ENCODE measurements at regions not wholly inside any gene's neighbourhood (a gene's known extent, or its start where the extent isn't known, plus 50 kb on each side); places are given as distances from the start of the nearest gene placed in this dataset.

GRCh38 chr10:123557366-123558108, 108.6 kb upstream of the GPR26 start:
- no peak for DNase-seq (ENCODE audit: low read depth in 2 of 2)

- DNase-seq (ENCODE audit: low read depth in 2 of 2): no peak
These were observed 107.5 kb upstream of the GPR26 start for GRCh38 chr10:123558651-123559050.

- peak; percentile 59 for DNase-seq (ENCODE audit: low read depth in 2 of 2)
These were observed 106.9 kb upstream of the GPR26 start for GRCh38 chr10:123559066-123559822.

GRCh38 chr10:123559823-123560092, 106.4 kb upstream of the GPR26 start:
- DNase-seq (ENCODE audit: low read depth in 2 of 2): no peak

- DNase-seq (ENCODE audit: low read depth in 2 of 2): no peak
These were observed 105.6 kb upstream of the GPR26 start for GRCh38 chr10:123560301-123561140.

- no peak for DNase-seq (ENCODE audit: low read depth in 2 of 2)
These were observed 105.1 kb upstream of the GPR26 start for GRCh38 chr10:123561141-123561440.

- DNase-seq (ENCODE audit: low read depth in 2 of 2): no peak
These were observed 103.8 kb upstream of the GPR26 start for GRCh38 chr10:123562387-123562786.

GRCh38 chr10:123562811-123563580, 103.2 kb upstream of the GPR26 start:
- no peak for DNase-seq (ENCODE audit: low read depth in 2 of 2)

GRCh38 chr10:123563581-123563855, 102.6 kb upstream of the GPR26 start:
- DNase-seq (ENCODE audit: low read depth in 2 of 2): no peak

- no peak for DNase-seq (ENCODE audit: low read depth in 2 of 2)
These were observed 102.2 kb upstream of the GPR26 start for GRCh38 chr10:123563994-123564393.

- DNase-seq (ENCODE audit: low read depth in 2 of 2): no peak
These were observed 101.5 kb upstream of the GPR26 start for GRCh38 chr10:123564631-123565030.

GRCh38 chr10:123565691-123566660, 100.2 kb upstream of the GPR26 start:
- no peak for DNase-seq (ENCODE audit: low read depth in 2 of 2)

GRCh38 chr10:123567984-123568739, 98.0 kb upstream of the GPR26 start:
- no peak for DNase-seq (ENCODE audit: low read depth in 2 of 2)

GRCh38 chr10:123568751-123569150, 97.4 kb upstream of the GPR26 start:
- DNase-seq (ENCODE audit: low read depth in 2 of 2): no peak

- DNase-seq (ENCODE audit: low read depth in 2 of 2): no peak
These were observed 96.6 kb upstream of the GPR26 start for GRCh38 chr10:123569436-123570035.

GRCh38 chr10:123570051-123570897, 95.9 kb upstream of the GPR26 start:
- no peak for DNase-seq (ENCODE audit: low read depth in 2 of 2)

GRCh38 chr10:123570898-123571515, 95.1 kb upstream of the GPR26 start:
- no peak for DNase-seq (ENCODE audit: low read depth in 2 of 2)

- no peak for DNase-seq (ENCODE audit: low read depth in 2 of 2)
These were observed 94.2 kb upstream of the GPR26 start for GRCh38 chr10:123571978-123572377.

Data from activated CD4-positive, alpha-beta T cell treated with anti-CD3 and anti-CD28 coated beads for 24 hours (primary cell).